ENCODE measurements at regions not wholly inside any gene's neighbourhood (a gene's known extent, or its start where the extent isn't known, plus 50 kb on each side); places are given as distances from the start of the nearest gene placed in this dataset.

DNA sequence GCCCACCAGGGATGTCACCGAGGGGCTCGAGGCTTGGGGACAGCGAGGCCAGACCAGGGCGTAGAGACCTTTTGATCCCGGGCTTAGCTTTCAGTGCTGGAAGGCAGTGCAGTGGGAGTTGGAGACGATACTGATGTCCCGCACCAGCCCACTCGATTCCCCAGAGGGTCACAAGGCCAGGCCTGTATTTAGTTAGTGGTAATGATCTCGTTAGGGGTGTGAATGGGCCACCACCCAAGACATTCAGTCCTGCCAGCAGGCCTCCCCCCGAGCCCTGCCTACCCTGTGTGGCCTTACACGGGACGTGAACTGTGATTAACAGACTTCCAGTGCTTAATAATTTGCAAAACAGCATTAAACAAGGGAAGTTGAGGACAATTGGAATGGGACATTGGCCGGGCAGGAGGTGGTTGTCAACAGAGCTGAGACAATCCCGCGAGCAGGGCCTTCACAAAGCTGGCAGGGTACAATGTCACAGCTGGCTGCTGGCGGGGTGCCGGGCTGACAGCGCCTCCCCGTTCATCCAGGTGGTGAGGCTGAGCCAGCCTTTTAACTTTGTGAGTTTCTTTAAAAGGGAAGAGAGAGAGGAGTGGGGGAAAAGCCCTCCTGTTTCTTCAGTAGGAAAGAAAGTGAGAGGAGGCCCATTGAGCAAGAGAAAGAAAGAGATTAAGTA is 175.3 kb upstream of the RALGAPA2 start:
- FAIRE-seq (no peak), DNase-seq (ENCODE audit: low read depth in 1 of 2, low spot score in 1 of 2) (no peak), ATAC-seq (no peak)
- no peak overlapping the region for H3K4me3 ChIP-seq
- 46% methylated on average over 19 of the region's 19 CpGs for WGBS (ENCODE audit: missing lambda C conversion rate)
- TF ChIP-seq KDM1A (IDR thresholded peaks at IDR 0.05; ENCODE audit: low read depth) (no peak), ZNF302 (CRISPR knock-in tag; IDR thresholded peaks at IDR 0.05) (no peak), HOXA7 (CRISPR knock-in tag; IDR thresholded peaks at IDR 0.05) (no peak), JUNB (IDR thresholded peaks at IDR 0.05) (no peak), POLR2AphosphoS2 (conservative IDR thresholded peaks at IDR 0.05; ENCODE audit: low read length) (no peak), MYC (IDR thresholded peaks at IDR 0.05; ENCODE audit: borderline replicate concordance, low read length) (no peak), JUN (IDR thresholded peaks at IDR 0.05) (no peak), SMC3 (IDR thresholded peaks at IDR 0.05) (no peak), SREBF2 (IDR thresholded peaks at IDR 0.05) (no peak), EHF (CRISPR knock-in tag; IDR thresholded peaks at IDR 0.05) (no peak), ZFP36 (IDR thresholded peaks at IDR 0.05; ENCODE audit: borderline replicate concordance, partially characterized antibody) (no peak), CBX2 (IDR thresholded peaks at IDR 0.05; ENCODE audit: borderline replicate concordance, low read depth) (no peak), BHLHE40 (IDR thresholded peaks at IDR 0.05; ENCODE audit: low read depth, low read length) (no peak), CHD4 (IDR thresholded peaks at IDR 0.05; ENCODE audit: borderline replicate concordance) (no peak), RCOR1 (IDR thresholded peaks at IDR 0.05; ENCODE audit: low read depth, low read length) (no peak), EHMT2 (IDR thresholded peaks at IDR 0.05; ENCODE audit: low read depth) (no peak)
- TF ChIP-seq, protein P1, sequence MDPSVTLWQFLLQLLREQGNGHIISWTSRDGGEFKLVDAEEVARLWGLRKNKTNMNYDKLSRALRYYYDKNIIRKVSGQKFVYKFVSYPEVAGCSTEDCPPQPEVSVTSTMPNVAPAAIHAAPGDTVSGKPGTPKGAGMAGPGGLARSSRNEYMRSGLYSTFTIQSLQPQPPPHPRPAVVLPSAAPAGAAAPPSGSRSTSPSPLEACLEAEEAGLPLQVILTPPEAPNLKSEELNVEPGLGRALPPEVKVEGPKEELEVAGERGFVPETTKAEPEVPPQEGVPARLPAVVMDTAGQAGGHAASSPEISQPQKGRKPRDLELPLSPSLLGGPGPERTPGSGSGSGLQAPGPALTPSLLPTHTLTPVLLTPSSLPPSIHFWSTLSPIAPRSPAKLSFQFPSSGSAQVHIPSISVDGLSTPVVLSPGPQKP (IDR thresholded peaks at IDR 0.05; ENCODE audit: low read depth, low read length) = no peak
- TF ChIP-seq, protein P2, sequence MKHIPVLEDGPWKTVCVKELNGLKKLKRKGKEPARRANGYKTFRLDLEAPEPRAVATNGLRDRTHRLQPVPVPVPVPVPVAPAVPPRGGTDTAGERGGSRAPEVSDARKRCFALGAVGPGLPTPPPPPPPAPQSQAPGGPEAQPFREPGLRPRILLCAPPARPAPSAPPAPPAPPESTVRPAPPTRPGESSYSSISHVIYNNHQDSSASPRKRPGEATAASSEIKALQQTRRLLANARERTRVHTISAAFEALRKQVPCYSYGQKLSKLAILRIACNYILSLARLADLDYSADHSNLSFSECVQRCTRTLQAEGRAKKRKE (CRISPR knock-in tag; IDR thresholded peaks at IDR 0.05; ENCODE audit: low read depth) = no peak
- TF ChIP-seq, protein P3, sequence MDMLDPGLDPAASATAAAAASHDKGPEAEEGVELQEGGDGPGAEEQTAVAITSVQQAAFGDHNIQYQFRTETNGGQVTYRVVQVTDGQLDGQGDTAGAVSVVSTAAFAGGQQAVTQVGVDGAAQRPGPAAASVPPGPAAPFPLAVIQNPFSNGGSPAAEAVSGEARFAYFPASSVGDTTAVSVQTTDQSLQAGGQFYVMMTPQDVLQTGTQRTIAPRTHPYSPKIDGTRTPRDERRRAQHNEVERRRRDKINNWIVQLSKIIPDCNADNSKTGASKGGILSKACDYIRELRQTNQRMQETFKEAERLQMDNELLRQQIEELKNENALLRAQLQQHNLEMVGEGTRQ (IDR thresholded peaks at IDR 0.05) = no peak
- ChIA-PET POLR2A (no interaction called here), CTCF (interaction anchor here (0.6 to 1.7 kb wide), 6 partner anchors 12 to 247 kb away, joined by 3 to 5 read pairs (median 3); no protein-coding TSS in a partner anchor)
- H3K9me3 ChIP-seq = no peaks in the 10 kb centered on the region
- no peak overlapping the region for H3K27ac ChIP-seq
- H3K4me2 ChIP-seq = no peak overlapping the region
- H3K4me1 ChIP-seq = no peaks in the 10 kb centered on the region

DNA sequence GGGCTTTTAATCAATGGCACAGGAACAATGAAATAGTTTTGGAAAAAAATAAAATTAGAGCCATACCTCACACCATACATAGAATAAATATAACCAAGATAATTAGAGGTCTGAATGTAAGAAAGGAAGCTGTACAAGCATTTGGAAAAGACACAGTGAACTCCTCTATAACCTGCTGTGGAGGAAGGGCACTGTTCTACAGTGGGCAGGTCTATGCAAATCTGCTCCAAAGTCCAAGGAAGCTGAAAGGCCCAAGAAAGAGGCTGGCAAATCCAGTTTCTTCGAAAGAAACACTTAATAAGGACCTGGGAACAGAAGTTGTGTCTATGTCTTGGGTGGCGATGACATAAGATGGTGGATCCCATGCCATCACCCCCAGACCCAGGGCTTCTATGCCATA is 169.4 kb upstream of the RALGAPA2 start:
- H3K9me3 ChIP-seq = no peaks in the 10 kb centered on the region
- no peak overlapping the region for H3K4me3 ChIP-seq
- TF ChIP-seq FOSB (CRISPR knock-in tag; IDR thresholded peaks at IDR 0.05) = no peak
- no peak overlapping the region for H3K27ac ChIP-seq
- 35% methylated on average over 2 of the region's 2 CpGs for WGBS (ENCODE audit: missing lambda C conversion rate)
- no peak overlapping the region for H3K4me2 ChIP-seq
- ATAC-seq = no peak
- DNase-seq (ENCODE audit: low read depth in 1 of 2, low spot score in 1 of 2) = no peak
- FAIRE-seq = no peak
- no peaks in the 10 kb centered on the region for H3K4me1 ChIP-seq
- CTCF ChIA-PET = no interaction called here
- POLR2A ChIA-PET = no interaction called here

DNA sequence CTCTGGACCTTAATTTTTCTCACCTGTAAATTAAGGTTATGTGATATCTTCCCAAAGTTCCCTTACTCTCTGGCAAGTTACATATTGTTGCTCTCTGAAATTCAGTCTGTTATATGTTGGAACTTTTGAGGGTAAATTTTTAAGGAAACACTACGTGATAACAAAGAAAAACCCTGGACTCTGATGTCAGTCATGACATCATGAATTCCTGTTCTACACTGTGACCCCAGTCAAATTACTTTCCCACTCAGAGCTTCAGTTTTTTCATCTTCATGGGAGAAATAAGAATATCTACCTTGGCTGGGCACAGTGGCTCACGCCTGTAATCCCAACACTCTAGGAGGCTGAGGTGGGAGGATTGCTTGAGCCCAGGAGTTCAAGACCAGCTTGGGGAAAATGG is 164.6 kb upstream of the RALGAPA2 start:
- DNase-seq (ENCODE audit: low read depth in 1 of 2, low spot score in 1 of 2) = no peak
- Histone ChIP-seq H3K27ac (no peak overlapping the region), H3K4me2 (no peak overlapping the region), H3K9me3 (no peaks in the 10 kb centered on the region), H3K4me3 (no peak overlapping the region), H3K4me1 (no peaks in the 10 kb centered on the region)
- FAIRE-seq = no peak
- no peak for ATAC-seq
- POLR2A ChIA-PET = no interaction called here
- TF ChIP-seq SMC3 (IDR thresholded peaks at IDR 0.05) (no peak), TP53 (CRISPR knock-in tag; IDR thresholded peaks at IDR 0.05) (no peak), HDAC2 (IDR thresholded peaks at IDR 0.05) (no peak), CBX2 (IDR thresholded peaks at IDR 0.05; ENCODE audit: borderline replicate concordance, low read depth) (no peak), TFCP2L1 (CRISPR knock-in tag; IDR thresholded peaks at IDR 0.05) (no peak), NPAS2 (CRISPR knock-in tag; IDR thresholded peaks at IDR 0.05; ENCODE audit: borderline replicate concordance) (no peak), RNF2 (IDR thresholded peaks at IDR 0.05; ENCODE audit: borderline replicate concordance, low read depth) (no peak)
- TF ChIP-seq, protein P4, sequence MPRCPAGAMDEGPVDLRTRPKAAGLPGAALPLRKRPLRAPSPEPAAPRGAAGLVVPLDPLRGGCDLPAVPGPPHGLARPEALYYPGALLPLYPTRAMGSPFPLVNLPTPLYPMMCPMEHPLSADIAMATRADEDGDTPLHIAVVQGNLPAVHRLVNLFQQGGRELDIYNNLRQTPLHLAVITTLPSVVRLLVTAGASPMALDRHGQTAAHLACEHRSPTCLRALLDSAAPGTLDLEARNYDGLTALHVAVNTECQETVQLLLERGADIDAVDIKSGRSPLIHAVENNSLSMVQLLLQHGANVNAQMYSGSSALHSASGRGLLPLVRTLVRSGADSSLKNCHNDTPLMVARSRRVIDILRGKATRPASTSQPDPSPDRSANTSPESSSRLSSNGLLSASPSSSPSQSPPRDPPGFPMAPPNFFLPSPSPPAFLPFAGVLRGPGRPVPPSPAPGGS (IDR thresholded peaks at IDR 0.05) = no peak
- TF ChIP-seq, protein P3 (IDR thresholded peaks at IDR 0.05) = no peak
- TF ChIP-seq, protein P5, sequence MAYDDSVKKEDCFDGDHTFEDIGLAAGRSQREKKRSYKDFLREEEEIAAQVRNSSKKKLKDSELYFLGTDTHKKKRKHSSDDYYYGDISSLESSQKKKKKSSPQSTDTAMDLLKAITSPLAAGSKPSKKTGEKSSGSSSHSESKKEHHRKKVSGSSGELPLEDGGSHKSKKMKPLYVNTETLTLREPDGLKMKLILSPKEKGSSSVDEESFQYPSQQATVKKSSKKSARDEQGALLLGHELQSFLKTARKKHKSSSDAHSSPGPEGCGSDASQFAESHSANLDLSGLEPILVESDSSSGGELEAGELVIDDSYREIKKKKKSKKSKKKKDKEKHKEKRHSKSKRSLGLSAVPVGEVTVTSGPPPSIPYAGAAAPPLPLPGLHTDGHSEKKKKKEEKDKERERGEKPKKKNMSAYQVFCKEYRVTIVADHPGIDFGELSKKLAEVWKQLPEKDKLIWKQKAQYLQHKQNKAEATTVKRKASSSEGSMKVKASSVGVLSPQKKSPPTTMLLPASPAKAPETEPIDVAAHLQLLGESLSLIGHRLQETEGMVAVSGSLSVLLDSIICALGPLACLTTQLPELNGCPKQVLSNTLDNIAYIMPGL (CRISPR knock-in tag; IDR thresholded peaks at IDR 0.05; ENCODE audit: borderline replicate concordance) = no peak
- WGBS (ENCODE audit: missing lambda C conversion rate) = 7% methylated on average over 2 of the region's 2 CpGs
- CTCF ChIA-PET = interaction anchor here (0.7 to 4.5 kb wide), 11 partner anchors 11 to 628 kb away, joined by 3 to 28 read pairs (median 3); no protein-coding TSS in a partner anchor
